H4 (cell line): ENCODE measurements at regions not wholly inside any gene's neighbourhood (a gene's known extent, or its start where the extent isn't known, plus 50 kb on each side); places are given as distances from the start of the nearest gene placed in this dataset.
"Not testable (repeated sequence)": the region's sequence is repeated elsewhere in the genome, so short reads cannot be mapped to it uniquely, and the experiment has no call there.

Source experiments
- DNase-seq: peaks from one replicate; pipeline ENCODE4 v3.0.0-alpha.2; 2015; ENCODE audit warnings: low spot score

DNA sequence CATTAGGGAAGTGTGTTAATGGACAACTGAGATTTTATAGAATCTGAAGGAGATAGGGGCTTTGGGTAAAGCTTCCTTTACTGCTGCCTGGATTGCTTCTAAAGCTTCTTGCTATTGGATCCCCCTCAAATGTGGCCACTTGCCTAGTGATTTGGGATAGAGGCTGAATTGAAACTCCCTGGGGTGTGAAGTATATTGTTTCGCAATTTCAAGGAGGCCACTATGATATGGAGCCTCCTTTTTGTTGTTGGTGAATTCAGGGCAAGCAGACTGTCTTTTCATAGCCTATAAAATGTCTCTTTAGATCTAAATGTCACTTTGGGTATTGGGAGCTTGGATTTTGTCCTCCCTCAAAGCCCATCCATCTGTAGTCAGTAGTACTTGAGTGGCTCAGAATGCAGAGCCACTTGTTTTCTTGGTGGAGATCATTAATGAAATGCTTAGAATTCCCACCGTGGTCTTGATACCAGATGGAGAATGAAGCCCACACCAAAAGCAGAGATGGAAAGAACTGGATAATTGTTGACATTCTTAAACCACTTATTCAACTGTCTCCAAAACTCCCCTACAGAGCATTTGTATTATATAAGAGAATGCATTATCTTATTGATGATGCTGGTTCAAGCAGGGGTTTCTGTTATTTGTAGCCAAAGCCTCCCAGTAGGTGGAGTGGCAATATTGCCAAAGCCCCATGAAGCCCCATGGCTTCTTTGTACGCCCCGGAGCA is 144.3 kb upstream of the KCNE2 start:
- no peak for DNase-seq

DNA sequence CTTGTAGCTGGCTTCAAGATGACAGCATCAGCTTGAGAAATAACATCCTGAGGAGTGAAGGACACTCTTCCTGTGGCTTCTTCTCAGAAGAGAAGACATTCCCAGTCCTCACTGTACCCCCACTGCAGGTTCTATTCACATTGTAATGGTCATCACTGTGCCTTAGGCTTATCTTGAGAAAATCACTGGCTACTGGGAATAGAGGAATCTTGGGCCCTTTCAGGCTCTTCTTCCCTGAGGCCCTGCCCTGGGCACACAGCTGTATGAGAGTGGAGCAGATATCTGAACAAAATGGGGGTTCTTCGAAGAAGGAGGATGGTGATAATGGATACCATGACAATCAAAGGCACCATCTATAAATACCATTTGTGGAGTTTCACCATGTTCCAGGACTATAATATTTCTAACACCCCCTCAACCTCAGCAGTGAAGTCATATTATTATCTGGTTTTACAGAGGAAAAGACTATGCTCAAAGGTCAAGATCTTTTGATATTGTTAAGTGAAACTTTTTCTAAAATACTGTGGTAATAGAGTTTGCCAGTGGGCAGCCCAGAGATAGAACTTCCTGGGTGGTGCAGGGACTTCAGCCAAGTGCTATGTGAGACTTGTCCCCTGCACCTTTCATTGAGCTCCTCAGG is 143.1 kb upstream of the KCNE2 start:
- DNase-seq = no peak

DNA sequence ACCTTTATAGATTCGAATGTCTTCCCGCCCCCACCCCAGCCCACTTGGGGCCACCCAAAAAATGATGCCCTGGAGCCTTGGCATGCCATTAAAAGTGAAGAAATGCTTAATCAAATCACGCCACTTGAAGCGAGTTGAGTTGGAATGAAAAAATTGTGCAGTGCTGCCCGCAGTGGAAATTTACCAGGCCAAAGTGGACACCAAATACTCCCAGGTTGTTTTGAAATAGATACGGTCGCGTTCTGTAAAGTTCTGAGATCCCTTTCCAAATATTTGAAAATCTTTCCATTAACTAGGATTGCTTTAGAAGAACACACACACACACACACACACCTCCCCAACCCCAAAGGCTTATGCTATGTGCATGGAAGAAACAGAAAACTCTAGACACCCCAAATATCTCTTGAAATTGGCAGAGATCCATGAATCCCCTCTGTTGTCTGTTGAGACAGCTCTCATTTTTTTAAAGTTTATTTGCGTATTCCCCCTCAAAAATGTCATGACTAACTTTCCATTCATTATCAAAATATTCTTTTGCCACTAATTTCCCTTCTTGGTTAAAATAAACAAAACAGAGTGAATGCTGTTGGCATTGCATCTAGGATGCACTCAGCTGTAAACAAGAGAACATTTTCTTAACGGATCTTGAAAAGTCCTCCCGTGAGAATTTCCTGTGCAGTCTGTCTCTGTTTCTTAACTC is 142.3 kb upstream of the KCNE2 start:
- peak; percentile 41 for DNase-seq

DNA sequence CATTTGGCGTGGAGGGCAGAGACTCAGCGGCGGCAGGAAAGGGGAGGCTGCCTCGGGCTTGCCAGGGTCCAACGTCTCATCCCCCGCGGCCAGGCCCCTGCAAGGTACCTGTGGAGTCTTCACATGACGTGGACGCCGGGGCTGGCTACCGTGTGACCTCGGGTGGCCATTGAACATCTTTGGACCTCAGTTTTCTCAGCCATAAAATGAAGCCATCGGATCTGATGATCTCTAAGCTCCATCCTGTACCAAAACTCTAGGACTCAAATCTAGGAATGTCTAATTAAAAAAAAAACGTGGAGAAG is 141.8 kb upstream of the KCNE2 start:
- no peak for DNase-seq

DNA sequence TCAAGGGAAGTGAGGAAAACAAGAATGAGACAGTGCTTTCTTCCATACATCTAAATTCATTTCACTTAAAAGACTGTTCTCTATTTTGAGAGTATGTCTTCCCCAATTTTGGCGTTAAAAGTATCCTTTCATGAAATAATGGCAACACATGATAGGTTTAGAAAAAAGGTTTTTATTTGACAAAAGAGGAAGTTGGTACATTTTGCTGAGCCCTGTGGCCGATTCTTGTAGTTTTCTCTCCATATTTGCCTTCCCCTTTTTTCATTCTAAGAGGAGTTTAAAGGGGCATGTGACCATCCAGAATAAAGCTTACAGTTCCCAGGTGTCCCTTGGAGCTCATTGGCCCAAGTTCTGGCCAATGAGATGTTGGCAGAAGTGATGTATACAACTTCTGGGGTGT is 140.4 kb upstream of the KCNE2 start:
- DNase-seq = no peak

DNA sequence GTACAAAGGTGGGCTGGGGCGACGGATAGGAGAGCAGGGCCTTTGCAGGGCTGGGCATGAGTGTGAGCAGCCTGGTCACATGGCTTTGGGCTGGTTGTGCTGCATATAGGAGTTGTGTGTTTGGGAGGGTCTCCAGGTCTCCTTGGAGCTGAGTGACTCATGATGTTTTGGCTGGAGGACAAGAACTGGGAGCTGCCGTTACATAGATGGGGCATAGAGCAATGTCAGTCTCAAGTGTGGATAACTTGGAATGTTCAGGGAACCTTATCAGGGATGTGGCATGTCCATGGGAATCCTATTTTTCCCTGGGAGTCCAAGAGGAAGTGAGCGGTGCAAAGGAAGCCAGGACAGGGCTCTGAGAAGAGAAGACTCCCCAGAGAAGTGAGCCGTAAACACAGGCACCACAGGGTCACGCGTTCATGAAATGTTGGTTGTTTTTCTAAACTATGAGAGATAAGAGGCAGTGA is 136.4 kb upstream of the KCNE2 start:
- peak; percentile 47 for DNase-seq

GRCh38 chr21:34228792-34229191 is 135.0 kb upstream of the KCNE2 start:
- no peak for DNase-seq

GRCh38 chr21:34229353-34229752 is 134.5 kb upstream of the KCNE2 start:
- DNase-seq = no peak

- not testable (repeated sequence) for DNase-seq
Observed at GRCh38 chr21:34233741-34234140, 130.1 kb upstream of the KCNE2 start.

DNA sequence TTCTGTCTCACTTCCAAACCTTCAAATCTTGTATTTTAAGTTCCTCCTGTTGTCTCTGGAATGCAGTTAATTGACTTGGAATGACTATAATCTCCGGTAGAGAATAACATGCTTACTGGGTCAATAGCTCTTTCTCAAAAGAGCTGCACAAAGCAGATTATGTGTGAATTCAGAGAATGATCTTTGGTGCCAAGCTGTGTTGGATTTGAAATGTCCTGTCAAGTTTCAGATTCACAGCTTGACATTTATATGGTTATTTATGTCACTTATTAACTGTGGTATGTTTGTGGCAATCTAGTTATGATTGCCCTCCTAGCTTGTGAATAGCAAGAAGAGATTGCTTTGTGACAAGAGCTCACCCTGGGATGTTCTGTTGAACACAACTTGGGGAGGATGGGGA is 128.3 kb upstream of the KCNE2 start:
- DNase-seq = no peak

GRCh38 chr21:34242973-34243372 is 120.8 kb upstream of the KCNE2 start:
- no peak for DNase-seq

DNA sequence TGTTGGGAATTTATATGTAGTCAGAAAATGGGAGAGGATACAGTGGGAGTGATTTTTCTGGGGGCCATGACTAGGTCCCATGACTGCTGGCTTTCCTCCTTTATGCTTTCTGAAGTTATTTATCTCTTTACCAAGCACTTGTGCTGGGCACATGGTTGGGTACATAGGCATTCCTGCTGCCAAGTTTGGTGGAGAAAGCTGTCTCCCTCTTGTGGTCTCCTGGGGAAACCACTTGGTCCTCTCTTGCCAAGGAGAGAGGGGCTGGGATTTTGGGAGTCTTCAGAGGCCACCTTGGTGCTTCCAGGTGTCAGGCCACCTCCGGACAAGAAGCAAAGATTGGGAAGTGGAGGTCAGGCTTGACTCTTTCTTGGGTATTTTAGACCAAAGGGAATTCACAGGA is 120.2 kb upstream of the KCNE2 start:
- DNase-seq = peak; percentile 44

- DNase-seq = no peak
Observed at GRCh38 chr21:34252751-34253150, 111.1 kb upstream of the KCNE2 start.

DNA sequence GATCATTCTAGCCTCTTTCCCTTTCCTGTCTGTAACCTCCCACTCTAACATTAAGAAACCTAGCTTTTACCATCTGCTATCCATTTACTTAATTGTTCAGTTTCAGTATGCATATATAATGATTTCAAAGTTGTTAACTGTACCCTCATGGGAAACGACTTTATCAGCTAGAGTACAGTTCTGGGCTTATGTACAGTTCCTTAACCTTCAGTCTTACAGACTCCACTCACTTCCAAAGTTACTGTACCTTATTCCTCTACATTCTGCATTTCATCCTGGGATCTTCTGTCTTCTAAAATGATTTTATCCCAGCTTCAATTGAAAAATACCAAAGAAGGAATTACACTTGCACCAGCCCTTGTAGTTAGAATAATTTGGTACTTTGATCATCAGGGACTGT is 108.7 kb upstream of the KCNE2 start:
- DNase-seq = no peak

DNA sequence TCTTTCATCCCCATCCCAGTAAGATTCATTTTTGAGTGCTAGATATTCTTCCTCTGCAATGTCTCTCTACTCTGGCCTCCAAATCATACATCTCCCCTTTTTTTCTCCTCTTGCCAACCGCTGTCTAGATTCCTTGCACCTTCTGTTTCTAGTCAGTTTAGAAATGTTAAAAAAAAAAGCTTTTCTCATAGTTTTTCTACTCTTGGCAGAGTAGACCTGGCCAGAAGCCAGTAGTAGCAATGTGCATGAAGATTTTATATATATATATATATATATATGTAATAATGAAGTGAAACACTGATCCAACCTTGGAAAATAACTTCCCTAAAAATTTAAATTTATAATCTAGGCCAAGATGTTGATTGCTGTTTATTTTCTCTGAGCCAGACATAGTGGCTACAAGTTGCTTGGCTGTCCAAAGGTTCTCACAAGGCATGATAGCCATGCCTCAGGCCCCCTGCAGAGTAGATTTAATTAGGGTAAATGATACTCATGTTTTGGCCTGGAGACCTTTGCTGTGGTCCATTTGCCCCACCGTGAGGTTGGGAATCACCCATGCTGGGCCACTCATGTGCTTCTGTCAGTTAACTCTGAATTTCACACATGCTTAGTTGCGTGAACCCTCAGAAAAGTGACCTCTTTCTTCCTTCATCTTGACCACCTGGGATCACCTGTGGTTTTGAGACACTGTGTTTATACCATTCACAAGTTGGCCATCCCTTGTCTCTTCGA is 103.4 kb upstream of the KCNE2 start:
- DNase-seq = no peak

GRCh38 chr21:34261841-34262468 is 101.9 kb upstream of the KCNE2 start:
- no peak for DNase-seq

GRCh38 chr21:34262469-34262845 is 101.3 kb upstream of the KCNE2 start:
- DNase-seq = no peak

GRCh38 chr21:34263629-34264028 is 100.2 kb upstream of the KCNE2 start:
- no peak for DNase-seq

- no peak for DNase-seq
Observed at GRCh38 chr21:34266351-34266750, 97.5 kb upstream of the KCNE2 start.

GRCh38 chr21:34268493-34268892 is 95.3 kb upstream of the KCNE2 start:
- DNase-seq = no peak

- DNase-seq = no peak
Observed at GRCh38 chr21:34270411-34270810, 93.4 kb upstream of the KCNE2 start.
